ENCODE measurements at regions not wholly inside any gene's neighbourhood (a gene's known extent, or its start where the extent isn't known, plus 50 kb on each side); places are given as distances from the start of the nearest gene placed in this dataset.

- Histone ChIP-seq H3K9ac (ENCODE audit: low read depth in 1 of 2, low read length in 2 of 2) (no peak overlapping the region), H3K27me3 (ENCODE audit: control insufficient read depth in 4 of 4, insufficient read depth in 4 of 4, low read length in 3 of 4) (no peaks in the 10 kb centered on the region), H3K36me3 (ENCODE audit: control insufficient read depth in 4 of 4, insufficient read depth in 3 of 4, low read depth in 1 of 4, low read length in 3 of 4) (no peaks in the 10 kb centered on the region), H3K4me1 (ENCODE audit: control insufficient read depth in 4 of 4, insufficient read depth in 4 of 4, low read length in 3 of 4) (no peaks in the 10 kb centered on the region), H3K4me3 (ENCODE audit: low read depth in 1 of 3, low read length in 3 of 3) (no peak overlapping the region), H3K9me3 (ENCODE audit: control insufficient read depth in 4 of 4, low read length in 3 of 4) (no peaks in the 10 kb centered on the region), H3K27ac (ENCODE audit: low read depth in 1 of 2, low read length in 2 of 2) (no peak overlapping the region)
- WGBS, result 90% methylated on average over 4 of the region's 4 CpGs
- TF ChIP-seq TAF1 (conservative IDR thresholded peaks at IDR 0.05), result no peak
- no peak for TF ChIP-seq YY1 (IDR thresholded peaks at IDR 0.05)
- TF ChIP-seq REST (IDR thresholded peaks at IDR 0.05), result no peak
- TF ChIP-seq RXRA (IDR thresholded peaks at IDR 0.05), result no peak
- TF ChIP-seq CTCF (IDR thresholded peaks at IDR 0.05; ENCODE audit: low read depth, low read length, missing input control), result no peak
- TF ChIP-seq HNF4A (conservative IDR thresholded peaks at IDR 0.05), result no peak
- no peak for TF ChIP-seq EGR1 (IDR thresholded peaks at IDR 0.05; ENCODE audit: low read depth in 2 of 2)
- no peak for TF ChIP-seq MAX (IDR thresholded peaks at IDR 0.05)
- no peak for TF ChIP-seq FOXA1 (IDR thresholded peaks at IDR 0.05)
- TF ChIP-seq FOXA2 (IDR thresholded peaks at IDR 0.05), result no peak
- no peak for TF ChIP-seq ZBTB33 (IDR thresholded peaks at IDR 0.05)
- no peak for DNase-seq (ENCODE audit: low spot score)
Observed at GRCh38 chr13:47822036-47822435, 179.0 kb downstream of the SUCLA2 start.

- DNase-seq (ENCODE audit: low spot score), result no peak
- H3K27me3 ChIP-seq (ENCODE audit: control insufficient read depth in 4 of 4, insufficient read depth in 4 of 4, low read length in 3 of 4), result no peaks in the 10 kb centered on the region
Observed at GRCh38 chr13:47816831-47817230, 184.2 kb downstream of the SUCLA2 start.

More at GRCh38 chr13:47816831-47817230, 184.2 kb downstream of the SUCLA2 start:
- WGBS, result 64% methylated on average over 5 of the region's 5 CpGs
- TF ChIP-seq SP1 (IDR thresholded peaks at IDR 0.05) (no peak), GABPA (IDR thresholded peaks at IDR 0.05 in 1 of 2, conservative IDR thresholded peaks at IDR 0.05 in 1 of 2) (no peak), RAD21 (IDR thresholded peaks at IDR 0.05) (no peak), ATF3 (IDR thresholded peaks at IDR 0.05) (no peak)
- no peak overlapping the region for H3K27ac ChIP-seq (ENCODE audit: low read depth in 1 of 2, low read length in 2 of 2)
- H3K36me3 ChIP-seq (ENCODE audit: control insufficient read depth in 4 of 4, insufficient read depth in 3 of 4, low read depth in 1 of 4, low read length in 3 of 4), result no peaks in the 10 kb centered on the region
- no peak overlapping the region for H3K4me3 ChIP-seq (ENCODE audit: low read depth in 1 of 3, low read length in 3 of 3)
- no peak overlapping the region for H3K9ac ChIP-seq (ENCODE audit: low read depth in 1 of 2, low read length in 2 of 2)
- H3K9me3 ChIP-seq (ENCODE audit: control insufficient read depth in 4 of 4, low read length in 3 of 4), result no peaks in the 10 kb centered on the region
- H3K4me1 ChIP-seq (ENCODE audit: control insufficient read depth in 4 of 4, insufficient read depth in 4 of 4, low read length in 3 of 4), result no peaks in the 10 kb centered on the region
